NT2/D1 (cell line): ENCODE measurements at regions not wholly inside any gene's neighbourhood (a gene's known extent, or its start where the extent isn't known, plus 50 kb on each side); places are given as distances from the start of the nearest gene placed in this dataset.
"Not testable (repeated sequence)": the region's sequence is repeated elsewhere in the genome, so short reads cannot be mapped to it uniquely, and the experiment has no call there.

ENCODE experiments used
- DNase-seq: peaks from one replicate; pipeline ENCODE4 v3.0.0-alpha.2; 2011; ENCODE audit warnings: low read depth, low spot score
- H3K27me3 ChIP-seq: 2 replicates; pipeline ENCODE4 v1.6.0; 2011; ENCODE audit warnings: mild to moderate bottlenecking; ENCODE audit not compliant: insufficient read length, insufficient read depth
- H3K36me3 ChIP-seq: 2 replicates; pipeline ENCODE4 v1.6.1; 2011; ENCODE audit warnings: mild to moderate bottlenecking, low read length, mixed read lengths; ENCODE audit not compliant: insufficient read depth, insufficient read length
- H3K4me1 ChIP-seq: 2 replicates; pipeline ENCODE4 v1.5.1; 2011; ENCODE audit not compliant: insufficient read depth, insufficient read length
- H3K4me3 ChIP-seq: 2 replicates; pipeline ENCODE4 v1.5.1; 2011; ENCODE audit warnings: low read depth; ENCODE audit not compliant: insufficient read length
- H3K9ac ChIP-seq: 2 replicates; pipeline ENCODE4 v1.6.0; 2011; ENCODE audit warnings: low read depth; ENCODE audit not compliant: insufficient read length
- H3K9me3 ChIP-seq: 2 replicates; pipeline ENCODE4 v1.5.1; 2011; ENCODE audit warnings: mild to moderate bottlenecking, low read length; ENCODE audit not compliant: insufficient read depth
- SUZ12 ChIP-seq: IDR thresholded peaks from 2 replicates; pipeline ENCODE4 v1.6.1; 2011; ENCODE audit not compliant: insufficient read length, insufficient read depth; ENCODE audit errors: extremely low read depth
- YY1 ChIP-seq: IDR thresholded peaks from 2 replicates; pipeline ENCODE4 v1.6.1; 2011; ENCODE audit not compliant: insufficient read length, insufficient read depth
- ZNF274 ChIP-seq: IDR thresholded peaks from 2 replicates; pipeline ENCODE4 v1.6.1; 2011; ENCODE audit warnings: mild to moderate bottlenecking, low read depth, low read length

GRCh38 chr5:145521523-145521922 lies 313.6 kb downstream of the PRELID2 start:
- no peak for TF ChIP-seq YY1
- no peak for TF ChIP-seq ZNF274
- TF ChIP-seq SUZ12, result no peak
- H3K9ac ChIP-seq, result no peak overlapping the region
- H3K9me3 ChIP-seq, result no peaks in the 10 kb centered on the region
- no peak overlapping the region for H3K4me3 ChIP-seq
- H3K4me1 ChIP-seq, result no peaks in the 10 kb centered on the region
- H3K36me3 ChIP-seq, result no peaks in the 10 kb centered on the region
- no peak for DNase-seq
- no peaks in the 10 kb centered on the region for H3K27me3 ChIP-seq

DNA sequence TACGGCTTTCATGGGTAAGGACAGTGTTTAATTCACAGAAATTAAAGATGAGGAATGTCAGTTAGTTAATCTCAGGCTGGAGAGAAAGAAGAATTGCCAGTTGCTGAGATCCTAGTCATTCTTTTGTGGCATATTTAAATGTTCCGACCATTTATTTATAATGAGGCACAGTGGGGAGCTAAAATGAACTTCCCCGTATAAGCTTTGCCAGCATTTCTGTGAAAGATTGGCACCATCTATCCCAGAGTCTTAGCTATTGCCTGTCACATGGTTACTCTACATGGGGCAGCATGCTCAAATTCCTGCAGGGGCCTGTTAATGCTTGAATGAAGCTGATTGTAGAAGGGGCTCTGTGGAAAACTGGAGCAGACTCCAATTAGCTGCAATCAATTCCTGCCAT lies 314.1 kb downstream of the PRELID2 start:
- no peaks in the 10 kb centered on the region for H3K36me3 ChIP-seq
- no peaks in the 10 kb centered on the region for H3K4me1 ChIP-seq
- no peak for TF ChIP-seq YY1
- no peak for TF ChIP-seq ZNF274
- TF ChIP-seq SUZ12, result no peak
- no peaks in the 10 kb centered on the region for H3K9me3 ChIP-seq
- no peaks in the 10 kb centered on the region for H3K27me3 ChIP-seq
- H3K9ac ChIP-seq, result no peak overlapping the region
- no peak overlapping the region for H3K4me3 ChIP-seq
- DNase-seq, result no peak

DNA sequence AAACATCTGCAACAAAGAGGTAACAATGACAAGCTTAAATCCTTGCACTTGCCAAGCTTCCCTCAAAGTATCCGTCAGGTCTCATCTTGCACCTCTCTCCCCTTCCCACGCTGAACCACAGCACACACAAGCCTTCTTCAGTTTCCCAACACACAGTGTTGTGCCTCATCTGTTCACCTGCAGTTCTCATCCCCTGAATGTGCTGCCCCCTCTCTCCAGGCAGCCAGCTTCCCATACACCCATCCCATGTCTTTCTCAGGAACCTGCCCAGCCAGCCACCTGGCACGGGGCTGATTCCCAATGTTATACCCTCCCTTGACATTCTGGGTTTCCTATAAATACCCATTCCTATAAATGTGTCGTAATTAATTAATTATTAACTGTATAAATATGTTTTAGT lies 314.8 kb downstream of the PRELID2 start:
- Histone ChIP-seq H3K36me3 (no peaks in the 10 kb centered on the region), H3K4me3 (no peak overlapping the region), H3K27me3 (no peaks in the 10 kb centered on the region), H3K9me3 (no peaks in the 10 kb centered on the region), H3K4me1 (no peaks in the 10 kb centered on the region), H3K9ac (no peak overlapping the region)
- DNase-seq, result no peak
- TF ChIP-seq YY1, result no peak
- no peak for TF ChIP-seq ZNF274
- TF ChIP-seq SUZ12, result no peak

DNA sequence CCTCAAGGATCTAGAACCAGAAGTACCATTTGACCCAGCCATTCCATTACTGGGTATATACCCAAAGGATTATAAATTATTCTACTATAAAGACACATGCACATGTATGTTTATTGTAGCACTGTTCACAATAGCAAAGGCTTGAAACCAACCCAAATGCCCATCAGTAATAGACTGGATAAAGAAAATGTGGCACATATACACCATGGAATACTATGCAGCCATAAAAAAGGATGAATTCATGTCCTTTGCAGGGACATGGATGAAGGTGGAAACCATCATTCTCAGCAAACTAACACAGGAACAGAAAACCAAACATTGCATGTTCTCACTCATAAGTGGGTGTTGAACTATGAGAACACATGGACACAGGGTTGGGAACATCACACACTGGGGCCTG lies 317.6 kb downstream of the PRELID2 start:
- not testable (repeated sequence) for H3K27me3 ChIP-seq, H3K9me3 ChIP-seq, H3K9ac ChIP-seq, H3K4me3 ChIP-seq, H3K4me1 ChIP-seq, DNase-seq, H3K36me3 ChIP-seq

- H3K9me3 ChIP-seq, result no peaks in the 10 kb centered on the region
- no peaks in the 10 kb centered on the region for H3K36me3 ChIP-seq
- no peak overlapping the region for H3K4me3 ChIP-seq
- H3K27me3 ChIP-seq, result no peaks in the 10 kb centered on the region
- DNase-seq, result no peak
- no peak for TF ChIP-seq ZNF274
- TF ChIP-seq YY1, result no peak
- no peak for TF ChIP-seq SUZ12
- H3K9ac ChIP-seq, result no peak overlapping the region
- H3K4me1 ChIP-seq, result no peaks in the 10 kb centered on the region
Observed at GRCh38 chr5:145511351-145511750, 323.8 kb downstream of the PRELID2 start.

- Histone ChIP-seq H3K4me3 (no peak overlapping the region), H3K9me3 (no peaks in the 10 kb centered on the region), H3K27me3 (no peaks in the 10 kb centered on the region), H3K4me1 (no peaks in the 10 kb centered on the region), H3K9ac (no peak overlapping the region), H3K36me3 (no peaks in the 10 kb centered on the region)
- DNase-seq, result no peak
- no peak for TF ChIP-seq SUZ12
- TF ChIP-seq ZNF274, result no peak
- no peak for TF ChIP-seq YY1
Observed at GRCh38 chr5:145510769-145511168, 324.4 kb downstream of the PRELID2 start.

- H3K9me3 ChIP-seq, result no peaks in the 10 kb centered on the region
- no peak overlapping the region for H3K9ac ChIP-seq
- no peaks in the 10 kb centered on the region for H3K36me3 ChIP-seq
- DNase-seq, result no peak
- no peak overlapping the region for H3K4me3 ChIP-seq
- TF ChIP-seq SUZ12, result no peak
- no peak for TF ChIP-seq ZNF274
- TF ChIP-seq YY1, result no peak
- no peaks in the 10 kb centered on the region for H3K27me3 ChIP-seq
- no peaks in the 10 kb centered on the region for H3K4me1 ChIP-seq
Observed at GRCh38 chr5:145510324-145510723, 324.8 kb downstream of the PRELID2 start.

DNA sequence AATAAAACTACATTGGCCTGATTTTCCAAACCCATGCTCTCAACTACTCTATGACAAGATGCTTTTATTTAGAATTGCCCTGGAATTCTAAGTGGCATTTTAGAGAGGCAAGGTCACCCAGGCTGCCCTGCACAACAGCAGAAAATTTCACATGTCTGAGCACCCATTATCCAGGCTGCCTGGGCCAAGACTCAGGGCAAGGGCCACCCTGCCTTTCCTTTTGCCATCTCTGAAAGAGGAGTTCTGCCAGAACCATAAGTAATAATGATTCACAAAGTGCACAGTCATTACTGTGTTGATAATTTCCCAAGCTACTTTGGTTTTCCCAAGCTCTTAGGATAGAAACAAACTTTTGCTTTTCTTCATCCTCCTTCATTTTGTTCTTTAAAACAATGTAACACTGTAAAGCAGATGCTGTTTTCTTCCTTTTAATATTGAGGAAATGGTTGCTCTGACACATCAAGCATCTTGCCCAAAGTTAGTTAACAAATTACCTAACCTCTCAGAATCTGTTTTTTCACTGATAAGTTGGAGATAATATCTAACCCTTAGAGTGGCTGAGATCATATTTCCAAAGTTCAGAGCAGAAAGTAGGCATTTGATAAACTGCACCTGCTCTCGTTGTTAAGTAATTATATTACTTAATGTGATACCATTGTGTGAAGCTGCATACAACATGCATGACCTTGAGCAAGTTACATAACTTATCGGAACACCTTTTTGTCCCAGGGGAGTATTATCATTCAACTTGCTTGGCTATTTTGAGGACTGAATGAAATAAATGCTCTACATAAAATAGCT lies 325.6 kb downstream of the PRELID2 start:
- TF ChIP-seq ZNF274, result no peak
- no peak for TF ChIP-seq SUZ12
- no peak for DNase-seq
- H3K9ac ChIP-seq, result no peak overlapping the region

More for the DNA sequence above, 325.6 kb downstream of the PRELID2 start:
- no peaks in the 10 kb centered on the region for H3K27me3 ChIP-seq
- H3K4me3 ChIP-seq, result no peak overlapping the region
- no peaks in the 10 kb centered on the region for H3K4me1 ChIP-seq
- H3K36me3 ChIP-seq, result no peaks in the 10 kb centered on the region
- no peaks in the 10 kb centered on the region for H3K9me3 ChIP-seq
